Stimulated activated CD8-positive, alpha-beta memory T cell treated with anti-CD3 and anti-CD28 coated beads, Interleukin-15, amount 100 ng/mL, for 48 hours (primary cell): ENCODE measurements at regions not wholly inside any gene's neighbourhood (a gene's known extent, or its start where the extent isn't known, plus 50 kb on each side); places are given as distances from the start of the nearest gene placed in this dataset.

ENCODE experiments used
- DNase-seq, 2 donors: peaks; one replicate each; pipeline ENCODE4 v3.0.0-alpha.2; 2020; ENCODE audit warnings: low read depth in 2 of 2

DNA sequence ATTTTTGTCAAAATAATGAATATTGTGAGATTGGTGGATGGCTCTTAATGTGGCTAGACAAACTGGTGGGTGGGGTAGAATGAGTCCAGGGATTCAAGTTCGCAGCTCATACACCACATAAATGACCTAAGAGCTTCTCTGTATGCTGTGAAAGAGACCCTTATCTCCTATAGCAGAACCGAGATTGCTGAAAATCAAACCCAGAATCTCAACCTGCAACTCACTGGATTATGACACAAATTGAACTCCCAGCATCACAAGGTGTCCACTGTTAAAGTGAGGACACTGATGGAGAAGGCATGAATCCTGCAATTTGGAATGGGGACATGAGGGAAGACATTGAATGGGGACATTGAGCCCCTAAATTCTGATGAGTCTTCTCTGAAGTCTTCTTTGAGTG is 51.3 kb upstream of the CNKSR3 start:
- no peak for DNase-seq

DNA sequence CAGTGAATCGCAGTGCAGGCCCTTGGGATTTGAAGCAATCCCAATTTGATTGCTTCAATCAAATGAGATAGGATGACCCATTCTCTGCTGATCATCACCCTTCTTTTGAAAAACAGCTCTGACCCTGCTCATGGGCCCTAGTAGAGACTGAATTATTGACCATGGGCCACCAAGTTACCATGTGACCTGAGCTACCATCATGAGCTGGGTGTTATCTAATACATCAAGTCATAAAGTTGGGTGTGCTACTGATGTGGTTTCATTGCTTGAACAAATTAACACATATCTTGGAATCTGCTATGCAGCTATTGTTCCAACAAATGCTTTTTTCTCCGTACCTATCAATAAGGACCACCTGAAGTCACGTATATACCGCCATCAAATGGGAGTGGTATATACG is 54.8 kb upstream of the CNKSR3 start:
- DNase-seq: no peak

DNA sequence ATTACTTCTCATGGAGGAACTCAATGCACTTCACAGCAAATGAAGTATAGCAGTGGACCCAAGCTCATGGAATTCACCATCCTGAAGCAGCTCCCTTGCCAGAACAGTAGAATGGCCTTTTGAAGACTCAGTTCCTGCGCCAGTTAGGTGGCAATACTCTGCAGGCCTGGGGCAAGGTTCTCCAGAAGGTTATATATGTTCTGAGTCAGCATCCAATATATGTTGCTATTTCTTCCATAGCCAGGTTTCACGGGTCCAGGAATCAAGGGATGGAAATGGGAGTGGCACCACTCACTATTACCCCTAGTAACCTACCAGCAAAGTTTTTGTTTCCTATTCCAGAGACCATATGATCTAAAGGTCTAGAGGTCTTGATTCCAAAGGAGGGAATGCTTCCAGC is 56.4 kb upstream of the CNKSR3 start:
- DNase-seq: no peak

- no peak for DNase-seq
Measured at GRCh38 chr6:154567695-154568220, 57.3 kb upstream of the CNKSR3 start.

DNA sequence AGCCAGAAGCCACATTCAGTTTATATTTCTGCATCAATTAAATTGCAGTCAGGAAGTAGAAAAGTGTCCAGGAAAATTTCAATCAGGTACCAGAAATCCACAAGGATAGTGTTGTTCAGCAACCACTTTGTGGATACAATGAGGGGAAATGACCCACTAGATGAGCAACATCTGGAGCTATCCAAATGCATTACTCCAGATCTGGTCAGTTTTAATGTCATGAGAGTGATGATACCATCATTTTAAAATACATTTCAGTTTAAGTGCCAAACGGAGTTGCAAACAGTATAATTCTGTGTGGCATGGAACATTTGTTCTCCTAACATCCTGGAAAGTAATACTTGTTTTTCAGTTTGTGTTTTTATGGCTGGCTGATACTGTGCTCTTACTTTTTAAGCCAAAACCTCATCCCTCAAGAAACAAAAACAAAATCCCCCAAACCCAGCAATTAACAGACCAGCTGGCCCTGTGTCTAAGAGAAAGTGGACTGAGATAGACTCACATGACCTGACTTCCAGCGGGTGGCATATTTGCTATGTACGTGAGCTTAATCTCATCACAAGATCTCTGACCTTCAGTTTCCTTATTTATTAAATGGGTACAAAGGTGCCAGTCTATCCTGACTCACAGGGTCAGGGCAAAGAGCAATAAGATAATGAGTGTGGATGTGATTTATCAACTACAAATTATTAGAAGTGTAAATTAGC is 58.8 kb upstream of the CNKSR3 start:
- no peak for DNase-seq

- DNase-seq: no peak
Measured at GRCh38 chr6:154570505-154570904, 60.0 kb upstream of the CNKSR3 start.

- no peak for DNase-seq
Measured at GRCh38 chr6:154572556-154572955, 62.1 kb upstream of the CNKSR3 start.

DNA sequence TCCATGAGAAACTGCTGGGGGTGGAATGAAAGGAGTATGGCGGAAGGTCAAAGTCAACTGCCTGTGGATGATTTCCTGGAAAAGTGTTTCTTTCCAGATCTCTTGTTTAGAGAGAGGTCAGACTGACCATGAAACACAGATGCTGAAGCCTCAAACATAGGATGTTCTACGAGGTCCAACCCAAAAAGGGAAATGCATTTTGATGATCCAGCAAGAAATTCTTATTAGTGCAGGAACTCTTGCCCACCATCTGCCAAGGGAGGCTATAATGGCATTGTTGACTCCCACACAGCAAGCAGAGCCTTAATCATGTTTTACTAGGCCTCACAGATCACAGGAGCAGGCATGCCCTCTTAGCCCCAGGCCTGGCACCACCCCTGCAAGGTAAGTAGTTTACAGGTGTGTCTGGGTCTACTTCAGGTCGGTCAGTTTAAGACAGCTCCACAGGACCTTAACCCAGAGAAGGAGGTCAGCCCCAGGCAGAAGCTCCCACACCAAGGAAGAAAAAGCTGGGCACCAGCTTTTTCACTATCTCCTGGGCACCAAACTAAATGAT is 67.6 kb upstream of the CNKSR3 start:
- no peak for DNase-seq

DNA sequence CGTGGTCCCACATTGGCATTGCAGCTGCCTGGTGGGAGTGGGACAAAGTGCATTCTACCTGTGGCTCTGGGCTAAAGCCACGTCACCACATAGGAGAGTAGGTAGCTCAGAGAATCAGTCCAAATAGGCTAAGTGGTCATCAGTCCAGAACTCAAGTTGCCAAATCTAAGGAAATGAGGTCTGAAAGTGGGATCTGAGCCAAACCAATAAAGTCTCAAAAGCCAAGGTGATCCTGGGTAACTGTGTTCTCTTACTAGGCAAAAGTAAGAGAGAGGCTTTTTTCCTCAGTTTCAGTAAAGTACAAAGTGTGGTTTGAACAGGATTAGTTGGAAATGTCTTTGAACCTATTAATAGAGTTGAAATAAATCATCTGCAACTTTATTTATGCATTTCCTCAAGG is 68.6 kb upstream of the CNKSR3 start:
- DNase-seq: no peak

DNA sequence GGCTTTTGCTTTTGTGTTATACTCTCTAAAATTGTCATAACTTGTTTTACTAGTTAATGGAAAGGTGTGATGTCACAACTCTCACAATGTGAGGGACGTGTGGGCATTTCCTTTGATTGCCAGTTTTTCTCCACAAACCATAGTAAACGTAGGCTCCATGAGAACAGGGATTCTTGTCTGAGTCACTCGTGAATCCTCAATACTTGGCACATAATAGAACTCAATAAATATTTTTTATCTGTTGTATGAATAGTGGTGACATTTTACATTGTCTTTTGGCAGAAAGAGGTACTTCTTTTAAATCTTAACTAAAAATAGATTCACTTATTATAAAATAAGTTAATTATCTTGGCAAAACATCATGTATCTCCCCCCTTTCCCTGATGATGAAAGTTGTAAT is 69.0 kb upstream of the CNKSR3 start:
- DNase-seq: no peak

GRCh38 chr6:154580397-154581135 is 70.1 kb upstream of the CNKSR3 start:
- DNase-seq: no peak

DNA sequence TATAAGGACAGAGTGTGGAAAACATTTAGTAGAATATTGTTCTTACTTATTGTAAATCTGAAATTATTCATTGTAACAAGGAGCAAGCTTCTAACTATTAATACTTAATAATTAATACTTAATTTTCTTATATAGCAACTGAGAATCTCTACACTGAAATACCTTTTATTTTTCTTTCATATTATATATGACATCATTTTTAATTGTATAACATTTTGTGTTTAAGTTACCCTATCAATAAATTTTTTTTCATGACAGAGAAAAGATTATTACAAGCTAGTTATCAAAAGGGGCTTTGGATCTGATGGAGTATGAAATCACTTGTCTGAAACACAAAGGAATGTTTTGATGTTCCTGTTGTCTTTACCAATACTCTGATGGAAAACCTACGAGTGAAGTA is 72.2 kb upstream of the CNKSR3 start:
- DNase-seq: no peak

DNA sequence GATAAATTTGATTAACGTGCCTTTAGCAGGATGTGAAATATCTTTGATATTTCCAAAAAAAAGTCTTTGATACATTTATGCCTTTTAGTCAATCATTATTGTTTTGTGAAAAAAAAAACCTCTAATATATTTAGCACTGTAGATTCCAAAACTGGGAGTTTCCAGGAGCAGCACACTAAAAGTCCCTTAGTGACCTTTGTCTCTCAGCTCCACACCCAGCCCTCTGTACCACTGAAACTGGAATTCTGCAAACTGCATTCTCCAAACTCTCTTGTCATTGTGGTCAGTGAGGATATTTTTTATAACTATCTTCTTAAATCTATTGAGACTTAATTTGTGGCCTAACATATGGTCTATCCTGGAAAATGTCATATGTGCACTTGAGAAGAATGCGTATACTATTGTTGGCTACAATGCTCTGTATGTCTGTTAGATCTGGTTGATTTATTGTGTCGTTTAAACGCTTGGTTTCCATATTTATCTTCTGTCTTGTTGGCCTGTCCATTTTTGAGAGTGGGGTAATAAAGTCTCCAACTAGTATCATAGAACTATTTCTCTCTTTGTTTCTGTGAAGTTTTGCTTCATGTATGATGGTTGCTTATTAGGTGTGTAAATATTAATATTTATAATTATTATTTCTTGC is 73.2 kb upstream of the CNKSR3 start:
- DNase-seq: no peak

- DNase-seq: no peak
Measured at GRCh38 chr6:154590756-154591155, 80.3 kb upstream of the CNKSR3 start.

- DNase-seq: no peak
Measured at GRCh38 chr6:154591234-154591633, 80.7 kb upstream of the CNKSR3 start.

DNA sequence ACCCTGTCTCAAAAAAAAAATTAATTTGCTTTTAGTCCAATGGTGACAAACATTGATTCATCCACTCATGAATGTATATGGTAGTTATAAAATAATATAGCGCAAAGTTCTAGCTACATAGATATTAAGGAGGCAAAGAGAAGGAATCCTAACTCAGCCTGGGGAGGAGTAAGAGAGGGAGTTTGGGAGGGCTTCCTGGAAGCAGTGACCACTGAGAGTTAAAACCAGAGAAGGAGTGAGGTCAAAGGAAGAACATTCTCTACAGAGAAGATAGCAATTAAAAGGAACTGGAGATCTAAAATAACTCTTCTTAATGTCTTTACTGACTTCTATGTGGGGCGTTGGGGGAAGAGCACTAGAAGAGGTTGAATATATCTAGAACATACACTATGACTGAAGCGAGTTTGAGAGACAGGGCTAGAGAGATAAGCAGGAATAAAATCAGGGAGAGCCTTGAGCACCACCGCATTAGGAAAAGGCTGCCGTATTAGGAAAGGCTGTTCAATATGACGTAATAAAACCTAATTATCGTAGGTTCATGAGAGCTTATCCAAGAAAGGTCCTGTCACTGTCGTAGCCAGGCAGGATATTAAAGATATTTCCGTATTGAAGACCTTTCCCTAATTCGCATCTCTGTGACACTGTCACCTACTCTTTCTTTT is 81.8 kb upstream of the CNKSR3 start:
- no peak for DNase-seq

DNA sequence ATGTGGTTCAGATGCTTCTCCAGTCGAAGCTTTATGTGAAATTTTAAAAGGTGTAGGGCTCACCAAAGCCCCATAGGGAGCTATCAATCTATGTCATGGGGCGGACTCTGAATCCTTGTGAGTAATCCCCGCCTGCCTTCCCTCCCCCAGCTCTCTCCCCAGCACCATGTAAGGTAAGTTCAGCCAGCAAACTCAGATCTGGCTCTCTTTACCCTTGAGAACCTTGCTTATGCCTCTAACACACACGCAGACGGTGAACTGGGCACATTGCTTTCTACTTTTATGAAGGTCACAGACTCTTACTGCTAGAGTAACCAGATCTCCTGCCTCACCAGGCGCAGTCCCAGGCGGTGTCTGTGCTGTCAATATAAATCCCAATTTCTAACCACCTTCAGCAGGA is 82.6 kb upstream of the CNKSR3 start:
- DNase-seq: no peak

- no peak for DNase-seq
Measured at GRCh38 chr6:154594496-154595198, 84.2 kb upstream of the CNKSR3 start.

- no peak for DNase-seq
Measured at GRCh38 chr6:154595538-154595937, 85.1 kb upstream of the CNKSR3 start.

- no peak for DNase-seq
Measured at GRCh38 chr6:154596009-154596408, 85.5 kb upstream of the CNKSR3 start.

- DNase-seq: no peak
Measured at GRCh38 chr6:154596701-154597100, 86.2 kb upstream of the CNKSR3 start.
